GM23338 (cell line): ENCODE measurements at regions not wholly inside any gene's neighbourhood (a gene's known extent, or its start where the extent isn't known, plus 50 kb on each side); places are given as distances from the start of the nearest gene placed in this dataset.

Experiments
- EZH2 ChIP-seq: fragments of 200-600 bp; sonication (generic); IDR thresholded peaks from one replicate; pipeline ENCODE4 v1.8.0; 2017; ENCODE audit warnings: antibody characterized with exemption, mild to moderate bottlenecking, low read depth; ENCODE audit not compliant: unreplicated experiment
- POLR2AphosphoS5 ChIP-seq: IDR thresholded peaks from 2 replicates; pipeline ENCODE4 v1.6.1; 2016; ENCODE audit warnings: antibody characterized with exemption, low read depth
- TF ChIP-seq, protein P1 (sequence below), 2 experiments: fragments of 200-600 bp in 1 of 2; sonication (generic) in 1 of 2; conservative IDR thresholded peaks; 2 replicates each; pipeline versions ENCODE4 v1.5.1 to v1.6.1; 2016 to 2017; ENCODE audit warnings: antibody characterized with exemption in 2 of 2, low read depth in 2 of 2, mild to moderate bottlenecking in 2 of 2, moderate library complexity in 1 of 2

DNA sequence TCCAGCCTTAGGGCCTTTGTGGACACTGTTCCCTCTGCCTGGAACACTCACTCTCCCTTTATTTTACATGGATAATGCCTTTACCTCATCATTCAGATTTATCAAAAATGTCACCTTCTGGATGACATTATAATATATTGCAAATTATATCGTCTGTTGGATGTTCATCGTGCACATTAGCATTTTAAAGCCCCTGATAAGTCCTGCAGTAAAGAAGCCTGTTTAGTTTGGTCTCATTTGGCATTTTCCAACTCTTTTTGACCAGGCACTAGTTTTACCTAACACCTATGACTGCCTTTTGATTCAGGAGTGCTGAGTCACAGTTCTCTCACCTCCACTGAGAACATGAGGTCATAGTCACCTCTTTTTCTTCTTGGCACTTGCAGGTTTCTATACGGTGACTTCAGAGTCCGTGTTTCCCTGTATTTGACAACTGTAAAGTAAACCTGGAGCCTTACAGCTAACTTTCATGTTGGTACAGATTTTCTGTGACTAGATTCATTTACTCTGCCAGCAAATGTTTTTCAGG lies 57.7 kb upstream of the STC2 start:
- TF ChIP-seq, protein P1, sequence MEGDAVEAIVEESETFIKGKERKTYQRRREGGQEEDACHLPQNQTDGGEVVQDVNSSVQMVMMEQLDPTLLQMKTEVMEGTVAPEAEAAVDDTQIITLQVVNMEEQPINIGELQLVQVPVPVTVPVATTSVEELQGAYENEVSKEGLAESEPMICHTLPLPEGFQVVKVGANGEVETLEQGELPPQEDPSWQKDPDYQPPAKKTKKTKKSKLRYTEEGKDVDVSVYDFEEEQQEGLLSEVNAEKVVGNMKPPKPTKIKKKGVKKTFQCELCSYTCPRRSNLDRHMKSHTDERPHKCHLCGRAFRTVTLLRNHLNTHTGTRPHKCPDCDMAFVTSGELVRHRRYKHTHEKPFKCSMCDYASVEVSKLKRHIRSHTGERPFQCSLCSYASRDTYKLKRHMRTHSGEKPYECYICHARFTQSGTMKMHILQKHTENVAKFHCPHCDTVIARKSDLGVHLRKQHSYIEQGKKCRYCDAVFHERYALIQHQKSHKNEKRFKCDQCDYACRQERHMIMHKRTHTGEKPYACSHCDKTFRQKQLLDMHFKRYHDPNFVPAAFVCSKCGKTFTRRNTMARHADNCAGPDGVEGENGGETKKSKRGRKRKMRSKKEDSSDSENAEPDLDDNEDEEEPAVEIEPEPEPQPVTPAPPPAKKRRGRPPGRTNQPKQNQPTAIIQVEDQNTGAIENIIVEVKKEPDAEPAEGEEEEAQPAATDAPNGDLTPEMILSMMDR (conservative IDR thresholded peaks at IDR 0.05; ENCODE audit: low read depth in 2 of 2) = no peak
- TF ChIP-seq EZH2 (no peak), POLR2AphosphoS5 (no peak)
